ENCODE measurements at regions not wholly inside any gene's neighbourhood (a gene's known extent, or its start where the extent isn't known, plus 50 kb on each side); places are given as distances from the start of the nearest gene placed in this dataset.
"Not testable (repeated sequence)": the region's sequence is repeated elsewhere in the genome, so short reads cannot be mapped to it uniquely, and the experiment has no call there.

DNA sequence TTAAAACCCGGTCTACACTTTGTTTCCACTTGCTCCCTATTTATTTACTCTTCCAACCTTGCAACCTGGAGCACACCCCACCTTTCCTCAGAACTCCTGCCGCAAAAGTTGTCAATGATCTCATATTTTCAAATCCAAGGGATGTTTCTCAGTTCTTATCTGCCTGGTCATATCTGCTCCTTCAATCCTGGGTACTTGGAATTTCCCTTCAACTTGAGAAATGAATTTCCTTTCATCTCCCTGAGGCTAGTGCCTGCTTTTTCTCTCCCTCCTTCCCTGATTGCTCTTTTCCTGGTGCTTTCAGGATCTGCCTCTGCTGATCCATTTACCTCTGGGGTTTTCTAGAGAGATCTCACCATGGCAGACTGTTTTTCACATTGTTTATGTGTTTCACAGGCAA, 154.8 kb upstream of the IRS2 start:
- no peak for DNase-seq

DNA sequence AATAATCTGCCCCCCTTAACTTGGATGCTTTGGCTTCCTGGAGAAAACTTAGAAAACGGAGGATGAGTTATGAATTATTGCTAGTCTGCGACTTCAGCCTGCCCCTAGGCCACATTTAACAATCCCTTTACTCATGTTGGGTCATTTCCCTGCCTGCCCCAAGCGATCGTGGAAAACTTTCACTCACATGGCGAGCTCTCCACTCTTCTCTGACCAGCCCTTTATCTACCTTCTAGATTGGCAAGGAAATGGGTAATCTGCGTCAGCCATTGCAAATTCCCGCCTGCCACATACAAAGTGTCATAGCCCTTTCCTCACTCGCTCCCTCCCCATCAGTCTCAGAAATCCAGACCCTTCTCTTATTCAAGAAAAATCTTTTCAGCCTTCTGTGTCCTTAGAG, 154.3 kb upstream of the IRS2 start:
- Mint-ChIP-seq H3K9me3 (peaks cover 19% of the 10 kb centered on the region), H3K36me3 (ENCODE audit: low read depth) (no peaks in the 10 kb centered on the region), H3K4me1 (no peaks in the 10 kb centered on the region), H3K27ac (no peak overlapping the region), H3K27me3 (ENCODE audit: low read depth, poor library complexity) (no peaks in the 10 kb centered on the region), H3K4me3 (no peak overlapping the region)
- TF ChIP-seq, protein P1, sequence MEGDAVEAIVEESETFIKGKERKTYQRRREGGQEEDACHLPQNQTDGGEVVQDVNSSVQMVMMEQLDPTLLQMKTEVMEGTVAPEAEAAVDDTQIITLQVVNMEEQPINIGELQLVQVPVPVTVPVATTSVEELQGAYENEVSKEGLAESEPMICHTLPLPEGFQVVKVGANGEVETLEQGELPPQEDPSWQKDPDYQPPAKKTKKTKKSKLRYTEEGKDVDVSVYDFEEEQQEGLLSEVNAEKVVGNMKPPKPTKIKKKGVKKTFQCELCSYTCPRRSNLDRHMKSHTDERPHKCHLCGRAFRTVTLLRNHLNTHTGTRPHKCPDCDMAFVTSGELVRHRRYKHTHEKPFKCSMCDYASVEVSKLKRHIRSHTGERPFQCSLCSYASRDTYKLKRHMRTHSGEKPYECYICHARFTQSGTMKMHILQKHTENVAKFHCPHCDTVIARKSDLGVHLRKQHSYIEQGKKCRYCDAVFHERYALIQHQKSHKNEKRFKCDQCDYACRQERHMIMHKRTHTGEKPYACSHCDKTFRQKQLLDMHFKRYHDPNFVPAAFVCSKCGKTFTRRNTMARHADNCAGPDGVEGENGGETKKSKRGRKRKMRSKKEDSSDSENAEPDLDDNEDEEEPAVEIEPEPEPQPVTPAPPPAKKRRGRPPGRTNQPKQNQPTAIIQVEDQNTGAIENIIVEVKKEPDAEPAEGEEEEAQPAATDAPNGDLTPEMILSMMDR (IDR thresholded peaks at IDR 0.05), result no peak
- DNase-seq, result no peak

More for the DNA sequence above, 154.8 kb upstream of the IRS2 start:
- H3K4me3 Mint-ChIP-seq, result no peak overlapping the region
- no peaks in the 10 kb centered on the region for H3K4me1 Mint-ChIP-seq
- H3K27ac Mint-ChIP-seq, result no peak overlapping the region
- peaks cover 21% of the 10 kb centered on the region for H3K9me3 Mint-ChIP-seq
- H3K36me3 Mint-ChIP-seq (ENCODE audit: low read depth), result no peaks in the 10 kb centered on the region
- H3K27me3 Mint-ChIP-seq (ENCODE audit: low read depth, poor library complexity), result no peaks in the 10 kb centered on the region
- TF ChIP-seq, protein P1 (IDR thresholded peaks at IDR 0.05), result no peak

DNA sequence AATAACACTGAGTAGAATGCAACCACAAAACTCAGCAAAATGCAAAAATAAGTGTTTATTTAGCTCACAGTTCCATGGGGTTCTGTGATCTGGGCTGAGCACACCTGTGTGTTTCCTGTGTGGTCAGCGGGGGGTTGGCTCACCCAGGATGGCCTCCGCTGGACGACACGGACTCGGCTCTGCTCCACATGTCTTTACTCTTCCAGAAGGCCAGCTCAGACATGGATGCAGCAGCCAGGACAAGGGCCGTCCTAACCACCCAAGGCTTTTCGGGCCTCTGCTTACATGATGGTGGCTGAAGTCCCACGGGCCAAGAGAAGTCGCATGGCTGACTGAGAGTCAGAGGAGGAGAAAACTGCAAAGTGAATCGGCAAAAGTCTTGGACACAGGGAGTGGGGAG, 153.5 kb upstream of the IRS2 start:
- TF ChIP-seq, protein P1 (IDR thresholded peaks at IDR 0.05), result no peak
- Mint-ChIP-seq H3K9me3 (peaks cover 15% of the 10 kb centered on the region), H3K4me1 (no peaks in the 10 kb centered on the region), H3K4me3 (no peak overlapping the region), H3K27me3 (ENCODE audit: low read depth, poor library complexity) (no peaks in the 10 kb centered on the region), H3K36me3 (ENCODE audit: low read depth) (no peaks in the 10 kb centered on the region), H3K27ac (no peak overlapping the region)
- no peak for DNase-seq

DNA sequence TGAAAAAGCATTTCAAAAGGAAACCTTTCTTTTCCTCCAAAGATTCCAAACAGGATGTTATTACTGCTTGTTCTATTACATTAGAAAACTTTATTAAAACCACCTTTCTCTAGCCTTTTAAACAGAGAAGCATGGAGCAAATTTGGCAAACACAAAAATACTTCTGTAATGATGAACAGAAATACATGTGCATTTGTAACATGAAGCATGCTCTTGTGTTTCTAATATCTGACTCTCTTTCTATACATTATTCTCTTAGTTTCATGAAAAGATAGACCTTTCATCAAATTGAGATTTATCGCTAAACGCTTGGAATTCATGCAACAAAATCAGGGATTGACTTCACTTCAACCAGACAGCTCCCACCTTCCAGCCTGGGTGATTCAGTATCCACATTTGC, 152.8 kb upstream of the IRS2 start:
- no peaks in the 10 kb centered on the region for H3K27me3 Mint-ChIP-seq (ENCODE audit: low read depth, poor library complexity)
- no peak for DNase-seq
- H3K36me3 Mint-ChIP-seq (ENCODE audit: low read depth), result no peaks in the 10 kb centered on the region
- no peak overlapping the region for H3K4me3 Mint-ChIP-seq
- peaks cover 10% of the 10 kb centered on the region for H3K9me3 Mint-ChIP-seq
- no peaks in the 10 kb centered on the region for H3K4me1 Mint-ChIP-seq
- TF ChIP-seq, protein P1 (IDR thresholded peaks at IDR 0.05), result no peak
- no peak overlapping the region for H3K27ac Mint-ChIP-seq

DNA sequence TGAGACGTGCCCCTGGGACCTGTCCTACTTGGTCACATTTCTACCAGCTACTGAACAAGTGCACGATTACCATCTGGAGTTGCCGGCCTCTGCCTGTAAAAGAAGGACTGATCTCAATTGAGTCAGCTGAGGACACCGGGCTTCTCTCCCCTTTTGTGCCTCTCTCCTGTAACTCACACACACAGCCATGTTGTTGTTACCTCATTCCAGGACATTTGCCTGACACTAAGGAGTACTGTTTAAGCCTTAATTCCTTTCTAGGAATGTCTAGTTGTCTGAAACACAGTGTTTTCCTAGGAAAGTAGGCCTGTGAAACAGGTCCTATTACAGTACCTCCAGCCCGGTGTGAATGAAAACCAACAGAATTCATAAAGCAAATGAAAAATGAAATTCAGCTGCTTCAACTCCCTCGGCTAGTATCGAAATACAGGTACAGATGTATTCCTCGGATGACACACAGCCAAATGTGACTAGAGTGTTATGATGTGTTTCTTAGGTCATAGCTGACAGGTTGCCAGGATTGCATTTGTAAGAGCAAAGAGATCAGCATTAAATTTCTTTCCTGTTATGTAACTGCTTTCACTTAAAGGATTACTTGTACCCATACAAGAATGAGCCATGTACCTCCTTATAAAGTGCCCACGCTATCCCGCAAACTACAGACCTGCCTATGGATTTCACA, 152.0 kb upstream of the IRS2 start:
- TF ChIP-seq, protein P1 (IDR thresholded peaks at IDR 0.05), result no peak
- no peak for DNase-seq
- no peak overlapping the region for H3K4me3 Mint-ChIP-seq
- H3K4me1 Mint-ChIP-seq, result no peaks in the 10 kb centered on the region
- H3K36me3 Mint-ChIP-seq (ENCODE audit: low read depth), result no peaks in the 10 kb centered on the region
- peaks cover 3% of the 10 kb centered on the region for H3K9me3 Mint-ChIP-seq
- H3K27ac Mint-ChIP-seq, result no peak overlapping the region
- H3K27me3 Mint-ChIP-seq (ENCODE audit: low read depth, poor library complexity), result no peaks in the 10 kb centered on the region

DNA sequence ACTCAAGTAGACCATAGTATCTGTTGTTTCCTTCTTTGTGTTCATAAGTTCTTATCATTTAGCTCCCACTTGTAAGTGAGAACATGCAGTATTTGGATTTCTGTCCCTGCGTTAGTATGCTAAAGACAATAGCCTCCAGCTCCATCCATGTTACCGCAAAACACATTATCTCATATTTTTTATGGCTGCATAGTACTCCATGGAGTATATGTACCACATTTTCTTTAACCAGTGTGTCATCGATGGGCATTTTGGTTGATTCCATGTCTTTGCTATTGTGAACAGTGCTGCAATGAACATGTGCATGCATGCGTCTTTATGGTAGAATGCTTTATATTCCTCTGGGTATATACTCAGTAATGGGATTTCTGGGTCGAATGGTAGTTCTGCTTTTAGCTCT, 148.1 kb upstream of the IRS2 start:
- not testable (repeated sequence) for DNase-seq; H3K36me3 Mint-ChIP-seq (ENCODE audit: low read depth); H3K9me3 Mint-ChIP-seq; H3K4me1 Mint-ChIP-seq; H3K4me3 Mint-ChIP-seq; H3K27me3 Mint-ChIP-seq (ENCODE audit: low read depth, poor library complexity); H3K27ac Mint-ChIP-seq

Measured in nephron progenitor cell (in vitro differentiated cells).